ENCODE measurements at regions not wholly inside any gene's neighbourhood (a gene's known extent, or its start where the extent isn't known, plus 50 kb on each side); places are given as distances from the start of the nearest gene placed in this dataset.

DNA sequence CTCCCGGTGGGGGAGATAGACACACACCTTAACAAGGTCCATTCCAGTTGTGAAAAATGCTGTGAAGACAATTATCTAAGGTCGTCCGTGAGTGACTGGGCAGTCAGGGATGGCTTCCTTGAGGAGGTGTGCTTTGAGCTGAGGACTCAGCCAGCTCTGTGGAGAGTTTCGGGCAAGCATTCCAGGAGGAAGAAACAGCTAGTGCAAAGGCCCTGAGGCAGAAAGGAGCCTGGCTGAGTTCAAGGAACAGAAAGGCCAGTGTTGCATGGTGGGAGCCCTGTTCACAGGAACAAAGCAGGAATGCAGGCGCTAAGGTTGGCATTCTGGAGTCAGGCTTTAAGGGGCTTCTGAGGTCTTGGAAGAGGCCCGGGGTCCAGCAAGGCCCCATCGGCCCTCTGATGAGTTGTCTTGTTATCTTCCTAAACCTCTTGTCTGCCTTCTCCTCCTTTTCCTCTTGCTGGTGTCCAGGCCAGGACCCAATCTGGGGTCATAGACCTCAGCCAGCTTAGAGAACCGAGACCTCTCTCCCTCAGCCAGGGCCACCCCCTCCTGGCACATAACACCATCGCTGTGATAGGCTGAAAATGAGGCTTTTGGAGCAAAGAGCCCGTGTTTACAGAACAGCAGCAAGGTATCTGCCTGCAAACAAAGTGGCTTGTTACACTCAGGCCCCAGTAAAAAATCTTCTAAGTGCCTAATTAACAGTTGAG, 270.2 kb upstream of the MVB12B start:
- Histone ChIP-seq H3K27ac (ENCODE audit: low read depth, low read length) (no peak overlapping the region), H3K4me3 (ENCODE audit: low read depth, low read length) (no peak overlapping the region), H3K79me2 (ENCODE audit: control insufficient read depth, insufficient read depth, low read length, unreplicated experiment) (no peaks in the 10 kb centered on the region), H2AFZ (ENCODE audit: low read length, unreplicated experiment) (no peak overlapping the region), H3K36me3 (ENCODE audit: insufficient read depth, low read length) (no peaks in the 10 kb centered on the region), H3K4me1 (ENCODE audit: control insufficient read depth, insufficient read depth, low read length, unreplicated experiment) (no peaks in the 10 kb centered on the region), H3K27me3 (ENCODE audit: insufficient read depth, low read length) (peaks cover 46% of the 10 kb centered on the region)

GRCh38 chr9:126057121-126057825, 269.4 kb upstream of the MVB12B start:
- Histone ChIP-seq H3K36me3 (ENCODE audit: insufficient read depth, low read length) (no peaks in the 10 kb centered on the region), H2AFZ (ENCODE audit: low read length, unreplicated experiment) (no peak overlapping the region), H3K27me3 (ENCODE audit: insufficient read depth, low read length) (peaks cover 41% of the 10 kb centered on the region), H3K79me2 (ENCODE audit: control insufficient read depth, insufficient read depth, low read length, unreplicated experiment) (no peaks in the 10 kb centered on the region), H3K27ac (ENCODE audit: low read depth, low read length) (no peak overlapping the region), H3K4me3 (ENCODE audit: low read depth, low read length) (no peak overlapping the region), H3K4me1 (ENCODE audit: control insufficient read depth, insufficient read depth, low read length, unreplicated experiment) (no peaks in the 10 kb centered on the region)

DNA sequence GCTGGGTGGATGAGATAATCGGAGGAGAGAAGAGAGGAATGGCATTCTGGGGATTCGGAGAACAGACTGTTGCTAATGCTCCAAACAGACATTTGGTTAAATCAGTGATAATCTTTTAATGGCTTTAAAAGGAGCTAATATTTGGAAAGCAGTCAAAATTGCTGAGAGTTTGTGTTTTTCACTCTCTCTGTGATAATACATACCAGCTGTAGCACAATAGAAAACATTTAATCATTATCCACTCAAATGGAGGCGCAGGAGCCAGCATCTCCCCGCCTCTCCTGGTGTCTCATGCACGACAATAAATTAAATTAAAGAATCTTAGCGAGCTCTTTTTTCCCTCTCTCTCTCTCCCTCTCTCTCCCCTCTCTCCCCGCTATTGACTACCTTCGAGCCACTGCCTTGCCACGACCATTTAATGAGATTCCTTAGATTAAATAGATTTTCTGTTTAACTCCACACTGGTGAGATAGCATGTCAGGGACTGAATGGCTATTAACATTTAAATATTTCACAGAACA, 268.6 kb upstream of the MVB12B start:
- H3K27me3 ChIP-seq (ENCODE audit: insufficient read depth, low read length) = peaks cover 37% of the 10 kb centered on the region
- H3K27ac ChIP-seq (ENCODE audit: low read depth, low read length) = no peak overlapping the region
- H3K79me2 ChIP-seq (ENCODE audit: control insufficient read depth, insufficient read depth, low read length, unreplicated experiment) = no peaks in the 10 kb centered on the region
- no peaks in the 10 kb centered on the region for H3K4me1 ChIP-seq (ENCODE audit: control insufficient read depth, insufficient read depth, low read length, unreplicated experiment)
- no peak overlapping the region for H2AFZ ChIP-seq (ENCODE audit: low read length, unreplicated experiment)
- no peak overlapping the region for H3K4me3 ChIP-seq (ENCODE audit: low read depth, low read length)
- H3K36me3 ChIP-seq (ENCODE audit: insufficient read depth, low read length) = no peaks in the 10 kb centered on the region

GRCh38 chr9:126058591-126058990, 268.0 kb upstream of the MVB12B start:
- Histone ChIP-seq H3K36me3 (ENCODE audit: insufficient read depth, low read length) (no peaks in the 10 kb centered on the region), H3K4me3 (ENCODE audit: low read depth, low read length) (no peak overlapping the region), H2AFZ (ENCODE audit: low read length, unreplicated experiment) (no peak overlapping the region), H3K27me3 (ENCODE audit: insufficient read depth, low read length) (peaks cover 38% of the 10 kb centered on the region), H3K79me2 (ENCODE audit: control insufficient read depth, insufficient read depth, low read length, unreplicated experiment) (no peaks in the 10 kb centered on the region), H3K4me1 (ENCODE audit: control insufficient read depth, insufficient read depth, low read length, unreplicated experiment) (no peaks in the 10 kb centered on the region), H3K27ac (ENCODE audit: low read depth, low read length) (no peak overlapping the region)

DNA sequence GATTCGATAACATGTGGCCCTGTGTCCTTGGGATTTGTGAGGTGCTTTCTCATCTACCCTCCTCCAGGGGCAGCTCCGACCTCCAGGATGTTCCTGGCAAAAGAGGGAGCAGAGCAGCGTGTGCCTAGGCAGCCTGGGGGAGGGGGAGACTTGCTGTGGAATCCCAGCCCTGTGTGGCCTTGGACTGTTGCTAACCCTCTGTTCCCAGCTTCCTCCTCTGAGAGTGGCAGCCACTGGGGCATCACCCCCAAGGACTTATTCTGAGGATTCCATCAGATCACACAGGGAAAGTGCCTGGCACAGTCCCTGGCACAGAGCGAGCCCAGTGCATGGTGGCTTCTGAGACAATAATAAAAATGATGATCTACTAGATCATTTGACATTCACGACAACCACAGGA, 265.1 kb upstream of the MVB12B start:
- Histone ChIP-seq H3K27me3 (ENCODE audit: insufficient read depth, low read length) (peaks cover 39% of the 10 kb centered on the region), H3K79me2 (ENCODE audit: control insufficient read depth, insufficient read depth, low read length, unreplicated experiment) (no peaks in the 10 kb centered on the region), H2AFZ (ENCODE audit: low read length, unreplicated experiment) (no peak overlapping the region), H3K36me3 (ENCODE audit: insufficient read depth, low read length) (no peaks in the 10 kb centered on the region), H3K4me1 (ENCODE audit: control insufficient read depth, insufficient read depth, low read length, unreplicated experiment) (no peaks in the 10 kb centered on the region), H3K27ac (ENCODE audit: low read depth, low read length) (no peak overlapping the region), H3K4me3 (ENCODE audit: low read depth, low read length) (no peak overlapping the region)

DNA sequence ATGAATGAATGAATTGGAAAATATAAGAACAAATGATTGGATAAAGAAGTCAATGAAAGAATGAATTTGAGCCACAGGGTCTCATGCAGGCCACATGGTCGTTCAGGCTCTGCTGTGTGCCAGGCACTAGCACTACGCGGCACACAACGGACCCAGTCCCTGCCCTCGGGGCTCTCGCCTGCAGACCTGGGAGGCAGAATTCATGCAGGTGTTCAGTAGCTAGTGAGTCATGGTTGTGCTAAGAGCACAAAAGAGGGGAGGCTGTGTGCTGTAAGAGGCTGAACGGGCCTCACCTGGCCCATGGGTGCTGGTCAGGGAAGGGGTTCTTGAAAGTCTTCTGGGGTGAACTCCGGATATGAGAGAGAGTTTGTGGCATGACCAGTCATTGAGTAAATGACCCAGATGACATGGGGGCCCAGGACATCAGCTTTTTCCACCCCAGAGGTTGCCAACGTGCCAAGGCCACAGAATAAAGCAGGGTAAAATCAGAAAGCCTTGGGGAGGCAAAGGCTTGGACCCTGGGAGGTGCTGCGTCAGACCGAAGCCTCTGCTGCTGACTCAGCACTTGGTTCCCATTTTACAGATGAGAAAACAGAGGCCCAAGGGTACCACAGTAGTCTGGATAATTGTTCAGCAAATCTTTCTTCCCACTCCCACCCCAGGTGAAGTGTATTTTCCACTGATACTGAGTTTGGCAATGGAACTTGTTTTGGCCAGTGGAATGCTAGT, 264.3 kb upstream of the MVB12B start:
- H3K79me2 ChIP-seq (ENCODE audit: control insufficient read depth, insufficient read depth, low read length, unreplicated experiment) = no peaks in the 10 kb centered on the region
- H3K4me1 ChIP-seq (ENCODE audit: control insufficient read depth, insufficient read depth, low read length, unreplicated experiment) = no peaks in the 10 kb centered on the region
- H3K27me3 ChIP-seq (ENCODE audit: insufficient read depth, low read length) = peaks cover 46% of the 10 kb centered on the region
- H3K4me3 ChIP-seq (ENCODE audit: low read depth, low read length) = no peak overlapping the region
- no peak overlapping the region for H2AFZ ChIP-seq (ENCODE audit: low read length, unreplicated experiment)
- H3K27ac ChIP-seq (ENCODE audit: low read depth, low read length) = no peak overlapping the region
- no peaks in the 10 kb centered on the region for H3K36me3 ChIP-seq (ENCODE audit: insufficient read depth, low read length)

- no peak overlapping the region for H3K27ac ChIP-seq (ENCODE audit: low read depth, low read length)
- H3K4me3 ChIP-seq (ENCODE audit: low read depth, low read length) = no peak overlapping the region
- H3K36me3 ChIP-seq (ENCODE audit: insufficient read depth, low read length) = no peaks in the 10 kb centered on the region
- no peak overlapping the region for H2AFZ ChIP-seq (ENCODE audit: low read length, unreplicated experiment)
- peaks cover 42% of the 10 kb centered on the region for H3K27me3 ChIP-seq (ENCODE audit: insufficient read depth, low read length)
- H3K79me2 ChIP-seq (ENCODE audit: control insufficient read depth, insufficient read depth, low read length, unreplicated experiment) = no peaks in the 10 kb centered on the region
- no peaks in the 10 kb centered on the region for H3K4me1 ChIP-seq (ENCODE audit: control insufficient read depth, insufficient read depth, low read length, unreplicated experiment)
Measured at GRCh38 chr9:126063326-126063725, 263.3 kb upstream of the MVB12B start.

- Histone ChIP-seq H3K36me3 (ENCODE audit: insufficient read depth, low read length) (no peaks in the 10 kb centered on the region), H3K4me3 (ENCODE audit: low read depth, low read length) (no peak overlapping the region), H3K79me2 (ENCODE audit: control insufficient read depth, insufficient read depth, low read length, unreplicated experiment) (no peaks in the 10 kb centered on the region), H3K27me3 (ENCODE audit: insufficient read depth, low read length) (peaks cover 49% of the 10 kb centered on the region), H2AFZ (ENCODE audit: low read length, unreplicated experiment) (no peak overlapping the region), H3K4me1 (ENCODE audit: control insufficient read depth, insufficient read depth, low read length, unreplicated experiment) (no peaks in the 10 kb centered on the region), H3K27ac (ENCODE audit: low read depth, low read length) (no peak overlapping the region)
Measured at GRCh38 chr9:126066131-126066530, 260.5 kb upstream of the MVB12B start.

GRCh38 chr9:126067031-126067734, 259.4 kb upstream of the MVB12B start:
- no peak overlapping the region for H2AFZ ChIP-seq (ENCODE audit: low read length, unreplicated experiment)
- H3K4me1 ChIP-seq (ENCODE audit: control insufficient read depth, insufficient read depth, low read length, unreplicated experiment) = no peaks in the 10 kb centered on the region
- H3K79me2 ChIP-seq (ENCODE audit: control insufficient read depth, insufficient read depth, low read length, unreplicated experiment) = no peaks in the 10 kb centered on the region
- no peaks in the 10 kb centered on the region for H3K36me3 ChIP-seq (ENCODE audit: insufficient read depth, low read length)
- no peak overlapping the region for H3K27ac ChIP-seq (ENCODE audit: low read depth, low read length)
- no peak overlapping the region for H3K4me3 ChIP-seq (ENCODE audit: low read depth, low read length)
- peaks cover 56% of the 10 kb centered on the region for H3K27me3 ChIP-seq (ENCODE audit: insufficient read depth, low read length)

DNA sequence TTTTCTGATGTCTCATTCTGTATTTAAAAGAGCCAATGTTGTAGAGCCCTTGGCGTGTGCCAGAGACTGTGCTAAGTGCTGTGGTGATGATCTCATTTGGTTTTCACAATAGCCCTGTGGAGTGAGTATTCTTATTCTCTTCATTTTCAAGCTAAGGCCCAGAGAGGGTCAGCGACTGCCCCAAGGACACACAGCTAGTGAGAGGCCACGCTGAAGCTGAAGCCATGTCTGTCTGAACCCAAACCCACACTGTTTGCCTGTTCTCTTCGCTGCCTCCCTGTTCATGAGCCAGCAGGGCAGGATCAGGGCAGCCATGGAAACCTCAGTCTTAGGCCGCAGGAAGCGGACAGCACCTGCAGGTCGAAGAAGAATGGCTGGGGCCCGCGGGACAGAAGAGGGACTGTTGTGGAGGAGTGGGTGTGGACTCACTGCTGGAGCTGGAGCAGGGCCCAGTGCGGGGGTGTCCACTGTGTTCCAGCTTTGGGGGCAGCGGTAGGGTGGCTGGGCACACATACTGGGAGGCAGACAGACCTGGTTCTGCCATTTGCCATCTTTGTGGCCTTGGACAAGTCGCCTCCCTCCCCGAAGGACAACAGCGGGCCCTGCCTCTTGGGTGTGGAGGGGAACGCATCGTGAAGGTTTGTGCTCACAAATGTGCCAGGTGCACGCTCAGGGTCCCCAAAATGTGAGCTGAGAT, 257.9 kb upstream of the MVB12B start:
- H3K79me2 ChIP-seq (ENCODE audit: control insufficient read depth, insufficient read depth, low read length, unreplicated experiment) = no peaks in the 10 kb centered on the region

More for the DNA sequence above, 257.9 kb upstream of the MVB12B start:
- Histone ChIP-seq H3K4me3 (ENCODE audit: low read depth, low read length) (no peak overlapping the region), H3K27me3 (ENCODE audit: insufficient read depth, low read length) (peaks cover 65% of the 10 kb centered on the region), H3K27ac (ENCODE audit: low read depth, low read length) (no peak overlapping the region), H2AFZ (ENCODE audit: low read length, unreplicated experiment) (no peak overlapping the region), H3K4me1 (ENCODE audit: control insufficient read depth, insufficient read depth, low read length, unreplicated experiment) (no peaks in the 10 kb centered on the region), H3K36me3 (ENCODE audit: insufficient read depth, low read length) (no peaks in the 10 kb centered on the region)

Data from ACC112 (cell line).